ENCODE measurements at regions not wholly inside any gene's neighbourhood (a gene's known extent, or its start where the extent isn't known, plus 50 kb on each side); places are given as distances from the start of the nearest gene placed in this dataset.

DNA sequence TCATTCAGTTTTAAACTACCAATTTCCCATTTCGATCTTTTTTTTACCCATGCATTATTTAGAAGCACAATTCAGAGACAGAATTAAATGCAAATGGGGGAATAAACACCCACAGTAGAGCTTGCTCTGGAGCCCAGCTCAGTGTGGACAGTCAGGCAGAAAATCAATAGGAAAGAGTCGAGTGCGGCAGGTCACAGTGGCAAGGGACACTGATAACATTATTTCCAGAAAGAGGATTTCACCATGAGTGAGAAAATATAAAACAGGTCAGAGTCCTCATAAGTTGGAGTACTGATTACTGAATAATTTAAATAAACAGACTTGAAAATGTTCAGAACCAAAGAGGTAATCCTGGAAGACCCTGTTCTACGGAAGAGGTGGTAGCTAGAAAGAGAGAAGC lies 532.5 kb downstream of the CCSER2 start:
- TF ChIP-seq, protein P1, sequence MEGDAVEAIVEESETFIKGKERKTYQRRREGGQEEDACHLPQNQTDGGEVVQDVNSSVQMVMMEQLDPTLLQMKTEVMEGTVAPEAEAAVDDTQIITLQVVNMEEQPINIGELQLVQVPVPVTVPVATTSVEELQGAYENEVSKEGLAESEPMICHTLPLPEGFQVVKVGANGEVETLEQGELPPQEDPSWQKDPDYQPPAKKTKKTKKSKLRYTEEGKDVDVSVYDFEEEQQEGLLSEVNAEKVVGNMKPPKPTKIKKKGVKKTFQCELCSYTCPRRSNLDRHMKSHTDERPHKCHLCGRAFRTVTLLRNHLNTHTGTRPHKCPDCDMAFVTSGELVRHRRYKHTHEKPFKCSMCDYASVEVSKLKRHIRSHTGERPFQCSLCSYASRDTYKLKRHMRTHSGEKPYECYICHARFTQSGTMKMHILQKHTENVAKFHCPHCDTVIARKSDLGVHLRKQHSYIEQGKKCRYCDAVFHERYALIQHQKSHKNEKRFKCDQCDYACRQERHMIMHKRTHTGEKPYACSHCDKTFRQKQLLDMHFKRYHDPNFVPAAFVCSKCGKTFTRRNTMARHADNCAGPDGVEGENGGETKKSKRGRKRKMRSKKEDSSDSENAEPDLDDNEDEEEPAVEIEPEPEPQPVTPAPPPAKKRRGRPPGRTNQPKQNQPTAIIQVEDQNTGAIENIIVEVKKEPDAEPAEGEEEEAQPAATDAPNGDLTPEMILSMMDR (IDR thresholded peaks at IDR 0.05; ENCODE audit: insufficient read depth, low read length, poor library complexity, severe bottlenecking): no peak
- TF ChIP-seq EZH2phosphoT487 (conservative IDR thresholded peaks at IDR 0.05; ENCODE audit: low read length): no peak
